ENCODE measurements at regions not wholly inside any gene's neighbourhood (a gene's known extent, or its start where the extent isn't known, plus 50 kb on each side); places are given as distances from the start of the nearest gene placed in this dataset.

DNA sequence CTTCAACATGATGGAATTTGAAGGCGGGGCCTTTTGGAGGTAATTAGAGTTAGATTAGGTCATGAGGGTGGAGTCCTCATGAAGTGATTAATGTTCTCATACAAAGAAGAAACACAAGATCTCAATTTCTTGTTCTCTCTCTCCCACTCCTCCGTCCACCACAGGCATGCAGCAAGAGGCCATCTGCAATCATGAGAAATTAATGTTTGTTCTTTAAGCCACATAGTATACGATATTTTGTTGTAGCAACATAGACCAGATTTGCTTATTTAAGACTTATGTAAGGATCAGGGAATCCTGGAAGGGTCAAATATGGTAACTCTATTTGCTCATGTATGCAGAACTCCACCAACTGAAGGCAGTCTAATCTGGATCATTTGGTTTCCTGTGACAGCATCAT is 429.0 kb downstream of the LRIG3 start:
- intact Hi-C loops (cut with DNase I) = no loop called here
- H3K9me3 ChIP-seq = no peaks in the 10 kb centered on the region
- no peak overlapping the region for H3K27ac ChIP-seq
- TF ChIP-seq, protein P1, sequence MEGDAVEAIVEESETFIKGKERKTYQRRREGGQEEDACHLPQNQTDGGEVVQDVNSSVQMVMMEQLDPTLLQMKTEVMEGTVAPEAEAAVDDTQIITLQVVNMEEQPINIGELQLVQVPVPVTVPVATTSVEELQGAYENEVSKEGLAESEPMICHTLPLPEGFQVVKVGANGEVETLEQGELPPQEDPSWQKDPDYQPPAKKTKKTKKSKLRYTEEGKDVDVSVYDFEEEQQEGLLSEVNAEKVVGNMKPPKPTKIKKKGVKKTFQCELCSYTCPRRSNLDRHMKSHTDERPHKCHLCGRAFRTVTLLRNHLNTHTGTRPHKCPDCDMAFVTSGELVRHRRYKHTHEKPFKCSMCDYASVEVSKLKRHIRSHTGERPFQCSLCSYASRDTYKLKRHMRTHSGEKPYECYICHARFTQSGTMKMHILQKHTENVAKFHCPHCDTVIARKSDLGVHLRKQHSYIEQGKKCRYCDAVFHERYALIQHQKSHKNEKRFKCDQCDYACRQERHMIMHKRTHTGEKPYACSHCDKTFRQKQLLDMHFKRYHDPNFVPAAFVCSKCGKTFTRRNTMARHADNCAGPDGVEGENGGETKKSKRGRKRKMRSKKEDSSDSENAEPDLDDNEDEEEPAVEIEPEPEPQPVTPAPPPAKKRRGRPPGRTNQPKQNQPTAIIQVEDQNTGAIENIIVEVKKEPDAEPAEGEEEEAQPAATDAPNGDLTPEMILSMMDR (IDR thresholded peaks at IDR 0.05) = no peak
- H3K36me3 ChIP-seq = no peaks in the 10 kb centered on the region
- H3K27me3 ChIP-seq = no peaks in the 10 kb centered on the region
- H3K4me1 ChIP-seq = no peaks in the 10 kb centered on the region
- ATAC-seq = no peak
- DNase-seq = no peak
- no peak overlapping the region for H3K4me3 ChIP-seq
- WGBS, 2 donors = 86 to 88% methylated on average over 3 of the region's 3 CpGs

DNA sequence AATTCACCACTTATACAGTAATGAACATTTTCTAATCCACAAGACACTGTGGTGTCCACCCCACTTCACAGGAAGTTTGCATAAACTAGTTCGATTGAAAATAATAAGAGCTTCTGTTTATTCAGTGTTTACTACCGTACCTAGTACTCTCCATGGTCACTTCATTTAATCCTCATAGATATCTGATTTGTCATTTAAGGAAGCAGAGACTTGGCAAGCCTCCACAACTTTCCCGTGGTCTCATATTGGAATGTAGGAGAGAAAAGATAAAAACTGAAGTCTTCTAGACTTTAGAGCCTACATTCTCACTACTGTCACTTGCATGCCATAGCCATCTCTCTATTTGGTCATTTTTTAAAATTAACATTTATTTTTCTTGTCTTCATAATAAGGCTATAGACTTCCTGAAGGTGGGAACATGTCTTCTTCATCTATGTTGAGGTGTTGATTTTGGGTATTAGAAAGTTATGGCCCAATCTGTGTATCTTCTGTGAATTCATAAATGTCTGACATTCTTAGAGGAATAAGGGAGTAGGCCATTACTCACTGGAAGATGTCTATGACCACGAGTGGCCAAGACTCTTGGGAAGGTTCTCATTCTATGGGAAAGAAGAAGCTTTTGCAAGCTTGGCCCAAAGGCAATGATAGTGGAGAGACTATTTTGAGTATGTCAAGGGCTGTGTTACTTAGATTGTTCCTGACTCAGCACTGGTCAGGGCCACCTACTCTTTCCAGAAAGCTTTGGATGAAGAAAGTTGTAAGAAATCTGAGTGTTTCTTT is 423.7 kb downstream of the LRIG3 start:
- intact Hi-C loops (cut with DNase I) = no loop called here
- whole genome bisulfite sequencing, 2 donors = 59 to 60% methylated on average over 4 of the region's 4 CpGs
- TF ChIP-seq, protein P1 (IDR thresholded peaks at IDR 0.05) = no peak

DNA sequence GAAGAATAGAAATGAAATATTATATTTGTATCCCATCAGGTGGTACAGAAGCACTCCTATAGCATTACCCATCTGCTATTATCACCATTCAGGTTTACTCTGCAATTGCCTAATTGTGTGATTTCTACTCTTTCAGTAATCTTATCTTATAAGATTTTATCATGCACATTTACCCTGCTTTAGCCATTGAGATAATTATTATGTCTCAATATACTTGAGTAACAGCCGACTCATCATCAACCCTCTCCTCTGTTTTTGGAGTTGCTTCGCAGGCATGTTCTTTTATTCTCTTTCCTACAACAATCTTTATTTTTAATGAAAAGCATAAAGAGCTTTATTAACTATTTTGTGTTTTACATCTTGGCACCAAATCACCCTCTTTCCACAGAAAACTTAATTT is 419.9 kb downstream of the LRIG3 start:
- no peak overlapping the region for H3K27ac ChIP-seq
- ATAC-seq (no peak), DNase-seq (no peak)
- TF ChIP-seq, protein P1 (IDR thresholded peaks at IDR 0.05) = no peak
- WGBS, 2 donors = 65 to 92% methylated on average over 2 of the region's 2 CpGs
- intact Hi-C loops (cut with DNase I) = no loop called here
- no peaks in the 10 kb centered on the region for H3K36me3 ChIP-seq
- H3K27me3 ChIP-seq = peaks cover 0 to 4% (median 0%) of the 10 kb centered on the region in 7 donors
- no peaks in the 10 kb centered on the region for H3K9me3 ChIP-seq
- no peaks in the 10 kb centered on the region for H3K4me1 ChIP-seq
- H3K4me3 ChIP-seq = no peak overlapping the region

More for the DNA sequence above, 423.7 kb downstream of the LRIG3 start:
- DNase-seq = no peak
- H3K4me3 ChIP-seq = no peak overlapping the region
- ATAC-seq = no peak
- H3K36me3 ChIP-seq = no peaks in the 10 kb centered on the region
- H3K27ac ChIP-seq = no peak overlapping the region
- no peaks in the 10 kb centered on the region for H3K4me1 ChIP-seq
- H3K9me3 ChIP-seq = no peaks in the 10 kb centered on the region
- H3K27me3 ChIP-seq = peaks cover 0 to 4% (median 0%) of the 10 kb centered on the region in 7 donors

DNA sequence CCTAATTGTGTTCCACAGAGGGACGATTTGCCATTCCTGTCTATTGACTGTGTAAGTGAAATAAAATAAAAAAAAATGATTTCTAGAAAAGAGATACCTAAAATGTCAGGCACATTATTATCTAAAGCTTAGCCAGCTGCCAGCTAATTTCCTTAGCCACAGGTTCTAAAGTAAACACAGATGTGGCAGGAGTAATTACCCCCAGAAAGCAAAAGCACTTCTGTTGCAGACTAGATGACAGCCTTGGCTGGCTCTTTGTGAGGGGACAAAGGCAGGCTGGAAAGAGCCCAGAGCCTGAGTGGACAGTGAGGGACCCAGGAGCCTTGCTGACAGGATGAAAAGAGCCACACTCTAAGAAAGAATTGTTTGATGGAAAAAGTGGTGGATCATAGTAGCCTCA is 418.1 kb downstream of the LRIG3 start:
- TF ChIP-seq, protein P1 (IDR thresholded peaks at IDR 0.05) = no peak
- H3K36me3 ChIP-seq = no peaks in the 10 kb centered on the region
- H3K9me3 ChIP-seq = no peaks in the 10 kb centered on the region
- no peak overlapping the region for H3K4me3 ChIP-seq
- ATAC-seq (no peak), DNase-seq (no peak)
- WGBS, 2 donors = 14 to 51% methylated on average over 1 of the region's 1 CpG
- intact Hi-C loops (cut with DNase I) = no loop called here
- H3K27ac ChIP-seq = no peak overlapping the region
- H3K27me3 ChIP-seq = peaks cover 0 to 4% (median 0%) of the 10 kb centered on the region in 7 donors
- no peaks in the 10 kb centered on the region for H3K4me1 ChIP-seq
